PFSK-1 (cell line): ENCODE measurements at regions not wholly inside any gene's neighbourhood (a gene's known extent, or its start where the extent isn't known, plus 50 kb on each side); places are given as distances from the start of the nearest gene placed in this dataset.

Experiments used
- TAF1 ChIP-seq: IDR thresholded peaks from 2 replicates; pipeline ENCODE4 v1.6.1; 2012; ENCODE audit warnings: low read length, control low read depth, borderline replicate concordance; ENCODE audit not compliant: insufficient read depth
- TF ChIP-seq, protein P1 (sequence below), 2 experiments: IDR thresholded peaks; 2 replicates each; pipeline versions ENCODE4 v1.6.1 to v1.8.0; 2011 to 2012; ENCODE audit warnings: low read depth in 2 of 2, low read length in 2 of 2, control low read depth in 1 of 2, inconsistent platforms in 1 of 2, mild to moderate bottlenecking in 1 of 2, moderate library complexity in 1 of 2; ENCODE audit not compliant: insufficient read depth in 1 of 2

DNA sequence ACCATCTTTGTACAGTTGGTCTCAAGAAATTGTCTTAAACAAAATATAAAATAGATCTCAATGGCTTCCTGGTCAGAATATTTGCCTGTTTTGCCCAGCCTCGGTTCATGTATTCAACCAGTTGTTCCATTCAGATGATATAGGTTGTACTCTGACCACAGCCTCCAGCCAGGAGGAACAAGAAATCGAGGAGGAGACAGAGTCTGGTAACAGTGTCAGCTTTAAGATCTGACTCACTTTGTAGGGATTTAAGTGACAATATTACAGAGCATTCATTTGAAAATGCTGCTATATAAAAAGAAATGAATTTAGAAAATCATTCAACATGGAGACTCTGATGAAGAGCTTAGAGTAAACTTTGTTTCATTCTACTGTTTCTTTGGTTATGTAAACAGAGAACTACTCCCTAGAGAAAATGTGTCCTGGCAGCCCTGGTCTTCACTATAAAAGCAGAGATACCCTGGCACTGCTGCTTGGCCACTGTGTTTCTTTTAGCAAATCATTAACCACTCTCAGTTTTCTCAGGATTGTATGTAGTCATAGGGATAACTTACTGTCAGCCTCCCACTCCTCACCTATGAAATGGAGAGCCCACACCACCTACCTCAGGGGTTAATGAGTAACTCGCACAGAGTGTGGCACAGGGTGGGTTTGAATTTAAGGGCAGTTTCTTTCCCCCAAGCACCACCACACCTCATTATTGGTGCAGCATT, 53.5 kb downstream of the PAGE2 start:
- TF ChIP-seq, protein P1, sequence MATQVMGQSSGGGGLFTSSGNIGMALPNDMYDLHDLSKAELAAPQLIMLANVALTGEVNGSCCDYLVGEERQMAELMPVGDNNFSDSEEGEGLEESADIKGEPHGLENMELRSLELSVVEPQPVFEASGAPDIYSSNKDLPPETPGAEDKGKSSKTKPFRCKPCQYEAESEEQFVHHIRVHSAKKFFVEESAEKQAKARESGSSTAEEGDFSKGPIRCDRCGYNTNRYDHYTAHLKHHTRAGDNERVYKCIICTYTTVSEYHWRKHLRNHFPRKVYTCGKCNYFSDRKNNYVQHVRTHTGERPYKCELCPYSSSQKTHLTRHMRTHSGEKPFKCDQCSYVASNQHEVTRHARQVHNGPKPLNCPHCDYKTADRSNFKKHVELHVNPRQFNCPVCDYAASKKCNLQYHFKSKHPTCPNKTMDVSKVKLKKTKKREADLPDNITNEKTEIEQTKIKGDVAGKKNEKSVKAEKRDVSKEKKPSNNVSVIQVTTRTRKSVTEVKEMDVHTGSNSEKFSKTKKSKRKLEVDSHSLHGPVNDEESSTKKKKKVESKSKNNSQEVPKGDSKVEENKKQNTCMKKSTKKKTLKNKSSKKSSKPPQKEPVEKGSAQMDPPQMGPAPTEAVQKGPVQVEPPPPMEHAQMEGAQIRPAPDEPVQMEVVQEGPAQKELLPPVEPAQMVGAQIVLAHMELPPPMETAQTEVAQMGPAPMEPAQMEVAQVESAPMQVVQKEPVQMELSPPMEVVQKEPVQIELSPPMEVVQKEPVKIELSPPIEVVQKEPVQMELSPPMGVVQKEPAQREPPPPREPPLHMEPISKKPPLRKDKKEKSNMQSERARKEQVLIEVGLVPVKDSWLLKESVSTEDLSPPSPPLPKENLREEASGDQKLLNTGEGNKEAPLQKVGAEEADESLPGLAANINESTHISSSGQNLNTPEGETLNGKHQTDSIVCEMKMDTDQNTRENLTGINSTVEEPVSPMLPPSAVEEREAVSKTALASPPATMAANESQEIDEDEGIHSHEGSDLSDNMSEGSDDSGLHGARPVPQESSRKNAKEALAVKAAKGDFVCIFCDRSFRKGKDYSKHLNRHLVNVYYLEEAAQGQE (IDR thresholded peaks at IDR 0.05; ENCODE audit: insufficient read depth in 1 of 2, low read depth in 2 of 2, low read length in 2 of 2): no peak
- TF ChIP-seq TAF1: no peak
